ENCODE measurements at regions not wholly inside any gene's neighbourhood (a gene's known extent, or its start where the extent isn't known, plus 50 kb on each side); places are given as distances from the start of the nearest gene placed in this dataset.

DNA sequence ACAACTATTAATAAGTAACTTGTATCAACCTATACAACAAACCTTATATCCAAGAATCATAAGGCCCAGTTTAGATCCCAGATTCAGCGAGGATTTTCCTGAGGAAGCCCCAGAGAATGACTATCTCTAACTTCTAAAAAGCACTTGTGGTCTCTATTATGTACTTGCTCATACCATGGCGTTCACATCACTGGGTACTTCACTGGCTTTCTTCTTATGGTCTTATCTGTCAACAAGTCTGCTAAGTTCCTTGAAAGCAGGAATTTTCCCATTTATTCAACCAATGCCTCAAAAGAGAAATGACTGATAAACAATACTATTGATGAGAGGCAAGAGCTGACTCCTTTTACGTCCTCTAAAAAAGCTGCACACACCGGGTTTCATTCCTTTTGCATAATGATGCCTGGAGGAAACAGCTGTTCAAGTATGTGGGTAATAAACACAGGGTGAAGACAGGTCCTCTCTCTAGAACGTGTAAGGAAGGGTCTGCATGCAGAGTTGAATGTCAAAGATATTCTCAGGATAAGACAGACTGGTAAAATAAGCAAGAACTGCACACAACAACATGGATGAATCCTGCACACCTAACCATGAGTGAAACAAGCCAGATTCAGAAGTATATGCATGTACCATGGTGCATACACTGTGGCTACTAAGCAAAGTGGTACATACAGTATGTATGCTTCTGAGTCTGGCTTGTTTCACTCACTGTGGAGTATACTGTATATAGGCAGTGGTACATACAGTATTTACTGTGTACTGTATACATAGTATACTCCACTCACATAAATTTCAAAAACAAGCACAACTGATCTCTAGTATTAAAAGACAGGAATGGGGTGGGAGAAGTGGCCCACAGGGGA, 408.7 kb downstream of the SHQ1 start:
- DNase-seq (ENCODE audit: low read depth in 1 of 2, low spot score in 1 of 2): no peak

DNA sequence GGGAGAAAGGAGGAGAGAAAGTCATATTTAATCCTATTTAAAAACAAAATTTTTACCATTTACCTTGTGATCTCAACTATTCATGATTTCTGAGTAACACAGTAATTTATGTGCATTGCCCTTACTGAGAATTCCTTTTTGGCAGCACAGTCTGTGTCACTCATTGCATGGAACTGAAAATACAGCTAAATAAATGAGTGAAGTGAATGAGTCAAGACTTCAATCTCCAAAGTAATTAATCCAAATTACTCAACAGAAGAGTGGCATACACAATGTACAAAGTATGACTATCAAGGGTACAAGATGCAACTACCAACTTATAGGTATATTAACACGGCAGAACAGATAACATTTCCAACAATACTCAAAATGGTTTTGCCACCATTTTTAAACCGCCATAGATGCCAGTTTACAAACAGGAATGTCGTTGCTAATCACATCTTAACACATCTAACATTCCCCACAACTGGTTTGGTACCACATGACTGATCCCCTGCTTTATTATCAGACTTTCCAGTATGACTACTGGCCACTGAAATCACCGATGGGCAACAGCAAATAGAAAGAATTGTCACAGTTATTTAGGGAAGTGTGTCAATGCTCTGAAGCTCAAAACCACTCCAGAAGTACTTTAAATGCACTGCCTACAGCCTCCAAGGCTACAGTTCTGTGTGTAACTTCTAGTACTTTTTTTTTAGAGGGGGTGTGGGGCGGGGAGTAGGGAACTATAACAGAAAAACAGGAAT, 410.4 kb downstream of the SHQ1 start:
- DNase-seq (ENCODE audit: low read depth in 1 of 2, low spot score in 1 of 2): no peak

DNA sequence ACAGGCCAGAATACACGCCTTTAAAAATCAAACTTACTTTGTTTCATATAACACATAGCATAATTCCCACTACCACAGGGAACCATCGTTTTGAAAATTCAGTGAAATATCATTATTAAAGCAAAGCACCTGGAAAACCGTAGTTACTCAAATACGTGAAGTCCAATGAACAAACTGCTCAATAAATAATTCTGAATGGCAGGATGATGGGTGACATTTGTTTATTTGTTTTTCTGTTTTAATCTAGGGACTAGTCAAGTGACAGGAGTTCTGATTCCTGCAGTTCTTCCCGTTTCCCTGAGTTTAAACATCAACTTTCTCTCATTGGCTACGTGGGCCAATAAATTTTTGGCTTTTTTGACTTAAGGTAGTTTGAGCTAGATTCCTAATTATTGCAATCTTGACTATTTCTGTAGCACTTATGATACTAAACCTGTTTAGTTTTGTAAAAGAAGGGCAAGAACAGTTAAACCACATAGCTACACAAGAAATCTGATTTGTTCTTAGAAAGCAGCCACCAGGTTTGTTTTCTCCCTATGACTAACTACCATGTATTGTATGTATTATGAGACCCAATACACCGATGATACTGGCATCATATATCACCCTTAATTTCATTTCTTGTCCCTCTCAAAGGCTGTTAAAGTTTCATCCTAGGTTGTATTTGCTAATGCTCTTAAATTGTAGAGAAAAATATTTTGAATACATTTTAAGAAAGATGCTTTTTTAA, 411.2 kb downstream of the SHQ1 start:
- no peak for DNase-seq (ENCODE audit: low read depth in 1 of 2, low spot score in 1 of 2)

DNA sequence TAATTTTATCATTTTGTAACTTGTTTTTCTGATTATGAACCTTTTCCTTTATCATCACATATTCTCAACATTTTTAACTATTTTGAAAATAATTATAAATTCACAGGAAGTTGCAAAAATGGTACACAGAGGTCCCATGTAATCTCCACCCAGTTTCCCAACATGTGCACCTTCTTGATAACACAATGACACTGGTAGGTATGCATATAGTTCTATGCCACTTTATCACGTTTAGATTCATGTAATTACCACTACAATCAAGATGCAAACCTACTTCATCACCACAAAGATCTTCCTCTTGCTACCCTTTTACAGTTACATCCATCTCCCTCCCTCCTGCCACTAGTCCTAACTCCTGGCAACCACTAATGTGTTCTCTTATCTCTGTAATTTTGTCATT, 413.9 kb downstream of the SHQ1 start:
- DNase-seq (ENCODE audit: low read depth in 1 of 2, low spot score in 1 of 2): no peak

DNA sequence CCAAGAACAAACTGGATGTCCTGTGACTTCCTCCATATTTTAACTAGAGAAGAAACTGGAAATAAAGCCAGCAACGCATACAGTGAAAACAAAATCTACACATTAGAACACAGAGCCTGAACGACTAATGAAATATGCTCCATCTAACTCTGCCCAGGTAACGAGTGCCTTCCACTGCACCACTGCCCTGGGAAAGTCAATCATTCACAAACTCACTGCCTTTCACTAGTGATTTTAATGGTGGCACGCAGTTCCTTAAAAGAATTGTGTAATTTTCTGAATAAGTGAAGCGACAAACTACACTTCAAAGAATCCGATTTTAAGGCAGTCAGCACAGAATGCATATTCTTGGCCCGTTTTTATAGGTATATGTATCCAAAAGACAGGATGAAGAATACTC, 416.0 kb downstream of the SHQ1 start:
- DNase-seq (ENCODE audit: low read depth in 1 of 2, low spot score in 1 of 2): no peak

DNA sequence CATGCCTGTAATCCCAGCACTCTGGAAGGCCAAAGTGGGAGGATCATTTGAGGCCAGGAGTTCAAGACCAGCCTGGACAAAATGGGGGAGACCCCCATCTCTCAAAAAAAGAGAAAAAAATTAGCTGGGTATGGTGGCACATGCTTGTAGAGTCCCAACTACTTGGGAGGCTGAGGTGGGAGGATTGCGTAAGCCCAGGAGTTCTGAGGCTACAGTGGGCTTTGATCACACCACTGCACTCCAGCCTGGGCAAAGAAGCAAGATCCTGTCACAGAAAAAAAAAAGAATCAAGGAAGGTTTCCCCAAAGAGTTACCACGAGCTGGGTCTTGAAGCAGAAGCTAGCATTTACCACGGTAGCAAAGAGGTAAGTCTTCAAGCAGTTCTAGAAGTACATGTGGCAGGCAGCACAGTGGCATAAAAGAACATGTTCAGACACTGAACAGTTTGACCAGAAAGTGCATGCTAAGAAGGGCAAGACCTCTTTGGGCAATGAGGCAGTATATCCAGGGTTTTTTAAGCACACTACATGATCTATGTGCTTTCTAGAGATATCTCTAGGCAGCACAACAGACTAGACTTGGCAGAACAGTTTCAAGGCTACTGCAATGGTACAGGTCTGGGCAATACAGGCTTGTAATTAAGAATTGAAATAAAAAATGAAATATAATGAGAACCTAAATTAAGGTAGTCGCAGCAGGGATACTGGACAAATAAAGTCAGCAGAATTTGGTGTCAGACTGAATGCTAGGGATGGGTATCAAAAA, 418.5 kb downstream of the SHQ1 start:
- DNase-seq (ENCODE audit: low read depth in 1 of 2, low spot score in 1 of 2): no peak

DNA sequence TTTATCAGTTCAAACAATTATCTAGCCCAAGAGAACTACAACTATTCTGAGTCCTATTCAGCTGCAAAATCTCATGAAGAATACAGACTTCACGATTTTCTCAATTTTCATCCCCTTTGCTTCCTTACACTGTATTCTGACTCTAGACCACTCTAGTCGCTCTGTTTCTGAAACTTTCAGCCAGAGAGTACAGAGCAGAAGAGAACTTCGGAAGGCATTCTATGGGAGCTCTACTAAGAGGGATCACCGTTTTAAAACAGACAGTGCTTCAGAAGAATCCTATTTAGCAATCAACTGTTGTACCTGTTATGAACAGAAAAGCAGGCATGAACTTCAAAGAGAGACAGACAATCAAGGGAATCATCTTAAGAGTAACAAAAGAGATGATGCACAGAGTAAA, 419.4 kb downstream of the SHQ1 start:
- DNase-seq (ENCODE audit: low read depth in 1 of 2, low spot score in 1 of 2): no peak

DNA sequence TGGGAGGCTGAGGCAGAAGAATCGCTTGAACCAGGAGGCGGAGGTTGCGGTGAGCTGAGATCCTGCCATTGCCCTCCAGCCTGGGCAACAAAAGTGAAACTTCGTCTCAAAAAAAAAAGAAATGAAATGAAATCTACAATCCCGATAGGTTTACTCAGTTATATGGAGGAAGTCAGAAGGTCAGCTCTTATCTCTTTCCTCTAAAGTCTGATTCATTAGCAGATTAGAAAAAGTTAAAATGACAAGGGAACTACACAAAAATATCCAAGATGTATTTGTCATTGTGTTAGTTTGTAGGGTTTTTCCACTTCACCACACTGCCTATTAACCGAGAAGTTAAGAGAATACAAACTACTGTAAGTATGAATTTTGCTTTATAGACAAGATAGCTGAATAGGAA, 420.6 kb downstream of the SHQ1 start:
- no peak for DNase-seq (ENCODE audit: low read depth in 1 of 2, low spot score in 1 of 2)

DNA sequence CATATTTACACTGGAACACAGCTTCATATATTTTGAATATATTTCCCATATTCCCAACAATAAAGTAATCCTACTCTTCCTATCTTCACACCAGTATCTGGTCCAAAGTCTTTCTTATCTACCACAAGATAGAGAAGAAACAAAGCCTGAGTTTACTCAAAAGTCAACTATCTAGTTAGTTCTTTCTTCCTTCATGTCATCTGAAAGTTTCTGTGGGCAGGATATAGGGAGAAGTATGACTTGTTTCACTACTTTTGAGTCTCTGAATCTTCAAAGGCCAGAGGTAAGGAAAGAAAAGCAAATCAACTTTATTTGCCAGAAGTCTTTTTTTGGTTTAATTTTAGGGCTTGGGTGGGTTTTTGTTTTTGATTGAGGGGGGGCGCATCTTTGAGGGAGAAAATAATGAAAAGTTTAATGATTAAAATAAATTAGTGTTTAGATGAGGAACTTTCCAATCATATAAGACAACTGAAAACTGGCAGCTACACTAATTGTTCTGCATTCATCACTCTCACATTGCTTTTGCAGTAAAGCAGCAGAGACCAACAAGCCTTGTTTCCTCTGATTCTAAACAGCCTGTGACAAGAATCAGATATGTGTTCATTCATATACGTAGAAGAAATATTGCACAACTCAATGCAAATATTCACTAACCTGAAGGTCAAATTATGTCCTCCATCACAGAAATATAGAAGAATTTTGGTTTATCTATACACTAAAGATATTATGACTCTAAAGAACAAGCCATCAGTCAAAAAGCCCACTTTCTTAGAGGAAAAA, 421.4 kb downstream of the SHQ1 start:
- no peak for DNase-seq (ENCODE audit: low read depth in 1 of 2, low spot score in 1 of 2)

DNA sequence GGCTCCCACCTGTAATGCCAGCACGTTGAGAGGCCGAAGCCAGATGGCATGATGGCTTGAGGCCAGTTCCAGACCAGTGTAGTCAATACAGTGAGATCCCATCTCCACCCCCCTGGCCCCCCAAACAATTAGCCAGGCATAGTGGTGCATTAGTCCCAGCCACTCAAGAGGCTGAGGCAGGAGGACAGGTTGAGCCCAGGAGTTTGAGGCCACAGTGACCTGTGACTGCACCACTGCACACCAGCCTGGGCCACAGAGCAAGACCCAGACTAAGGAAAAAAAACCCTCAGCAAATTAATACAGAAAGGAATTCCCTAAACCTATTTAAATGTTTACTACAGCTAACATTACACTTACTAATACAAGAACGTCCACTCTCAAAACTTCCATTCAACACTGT, 424.6 kb downstream of the SHQ1 start:
- no peak for DNase-seq (ENCODE audit: low read depth in 1 of 2, low spot score in 1 of 2)

DNA sequence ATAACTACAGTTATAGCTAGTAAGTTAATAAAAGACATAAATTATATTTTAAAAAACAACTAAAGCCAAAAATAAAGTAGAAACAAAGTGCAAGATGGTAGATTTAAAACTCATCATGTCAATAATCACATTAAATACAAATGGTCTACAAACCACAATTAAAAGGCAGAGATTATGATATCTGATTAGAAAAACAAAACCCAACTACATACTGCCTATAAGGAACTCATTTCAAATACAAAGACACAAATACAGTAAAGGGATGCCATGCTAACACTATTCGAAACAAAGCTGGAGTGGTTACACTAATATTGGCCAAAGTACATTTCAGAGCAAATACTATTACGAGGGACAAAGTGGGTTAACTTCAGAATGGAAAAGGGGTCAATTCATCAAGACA, 426.5 kb downstream of the SHQ1 start:
- DNase-seq (ENCODE audit: low read depth in 1 of 2, low spot score in 1 of 2): no peak

DNA sequence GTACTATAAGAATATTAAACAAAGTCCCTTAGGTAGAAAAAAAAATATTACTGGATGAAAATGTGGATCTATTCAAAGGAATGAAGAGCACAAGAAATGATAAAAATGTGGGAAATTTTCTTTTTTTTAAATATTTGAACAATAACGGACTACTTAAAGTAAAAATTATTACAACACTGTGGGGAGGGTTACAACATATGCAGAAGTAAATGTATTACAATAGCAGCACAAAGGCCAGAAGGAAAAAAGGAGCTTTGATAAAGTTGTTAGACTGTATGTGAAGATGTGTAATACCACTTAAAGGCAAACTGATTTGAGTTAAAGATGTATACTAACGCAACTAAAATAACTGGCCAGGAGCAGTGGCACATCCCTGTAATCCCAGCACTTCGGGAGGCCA, 427.1 kb downstream of the SHQ1 start:
- no peak for DNase-seq (ENCODE audit: low read depth in 1 of 2, low spot score in 1 of 2)

DNA sequence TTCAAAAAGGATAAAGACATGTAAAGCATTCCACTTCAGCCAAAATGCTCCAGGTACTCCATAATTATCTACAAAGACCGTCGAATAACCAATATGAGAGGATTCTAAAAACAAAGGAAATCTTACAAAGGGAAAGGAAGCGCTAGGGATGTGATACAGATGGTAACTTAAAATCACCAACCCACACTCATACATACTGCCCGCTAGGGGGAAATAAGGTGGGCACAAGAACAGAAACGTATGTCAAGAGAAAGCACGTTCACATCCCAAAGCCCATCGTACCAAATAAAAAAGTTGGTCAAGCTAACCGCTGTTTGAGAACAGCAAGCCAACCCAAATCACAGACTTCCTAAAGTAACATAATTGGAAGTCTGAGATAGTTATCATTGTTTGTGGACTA, 429.4 kb downstream of the SHQ1 start:
- DNase-seq (ENCODE audit: low read depth in 1 of 2, low spot score in 1 of 2): no peak

DNA sequence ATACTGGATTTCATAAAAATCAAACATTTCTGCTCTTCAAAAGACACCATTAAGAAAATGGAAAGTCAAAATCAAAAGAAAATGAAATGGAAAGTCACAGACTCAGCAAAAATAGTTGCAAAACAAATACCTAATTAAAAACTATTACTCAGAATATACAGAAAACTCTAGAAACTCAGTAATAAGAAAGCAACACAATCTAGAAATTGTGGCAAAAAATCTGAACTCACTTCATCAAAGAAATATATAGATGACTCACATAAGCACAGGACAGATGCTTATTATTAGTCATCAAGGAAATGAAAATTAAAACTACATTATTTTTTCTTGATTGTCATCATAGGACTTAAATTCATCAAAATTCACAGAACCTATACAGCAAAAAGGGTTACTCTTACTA, 430.0 kb downstream of the SHQ1 start:
- DNase-seq (ENCODE audit: low read depth in 1 of 2, low spot score in 1 of 2): no peak

DNA sequence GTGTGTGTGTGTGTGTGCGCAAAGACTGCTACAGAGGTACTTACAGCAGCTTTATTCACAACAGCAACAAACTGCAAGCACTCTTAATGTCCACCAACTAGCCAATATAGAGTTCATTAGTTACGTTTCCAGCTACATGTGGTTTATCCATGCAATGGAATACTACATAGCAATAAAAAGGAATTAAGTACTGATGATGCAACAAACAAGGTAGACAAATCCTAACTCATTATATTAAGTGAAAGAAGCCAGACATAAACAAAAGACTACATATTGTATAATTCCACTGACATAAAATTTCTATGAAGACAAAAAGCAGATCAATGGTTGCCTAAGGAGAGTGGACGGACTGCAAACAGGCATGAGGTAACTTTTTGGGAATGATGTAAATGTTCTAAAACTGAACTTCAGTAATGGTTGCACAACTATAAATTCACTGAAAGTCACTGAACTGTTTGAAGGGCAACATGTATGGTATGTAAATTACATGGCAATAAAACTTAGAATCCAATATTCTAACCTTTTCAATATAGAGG, 433.7 kb downstream of the SHQ1 start:
- no peak for DNase-seq (ENCODE audit: low read depth in 1 of 2, low spot score in 1 of 2)

DNA sequence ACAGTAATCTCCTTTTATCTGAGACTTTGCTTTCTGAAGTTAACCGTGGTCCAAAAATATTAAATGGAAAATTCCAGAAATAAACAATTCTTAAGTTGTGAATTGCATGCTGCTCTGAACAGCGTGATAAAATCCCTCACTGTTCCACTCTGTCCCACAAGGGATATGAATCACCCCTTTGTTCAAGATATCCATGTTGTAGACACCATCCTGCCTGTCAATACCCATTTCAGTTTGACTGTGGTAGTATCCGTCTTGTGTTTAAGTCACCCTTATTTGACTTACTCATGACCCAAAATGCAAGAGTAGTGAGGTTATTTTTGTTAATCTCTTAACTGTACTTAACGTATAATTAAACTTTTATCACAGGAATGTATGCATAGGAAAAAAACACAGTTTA, 435.0 kb downstream of the SHQ1 start:
- no peak for DNase-seq (ENCODE audit: low read depth in 1 of 2, low spot score in 1 of 2)

DNA sequence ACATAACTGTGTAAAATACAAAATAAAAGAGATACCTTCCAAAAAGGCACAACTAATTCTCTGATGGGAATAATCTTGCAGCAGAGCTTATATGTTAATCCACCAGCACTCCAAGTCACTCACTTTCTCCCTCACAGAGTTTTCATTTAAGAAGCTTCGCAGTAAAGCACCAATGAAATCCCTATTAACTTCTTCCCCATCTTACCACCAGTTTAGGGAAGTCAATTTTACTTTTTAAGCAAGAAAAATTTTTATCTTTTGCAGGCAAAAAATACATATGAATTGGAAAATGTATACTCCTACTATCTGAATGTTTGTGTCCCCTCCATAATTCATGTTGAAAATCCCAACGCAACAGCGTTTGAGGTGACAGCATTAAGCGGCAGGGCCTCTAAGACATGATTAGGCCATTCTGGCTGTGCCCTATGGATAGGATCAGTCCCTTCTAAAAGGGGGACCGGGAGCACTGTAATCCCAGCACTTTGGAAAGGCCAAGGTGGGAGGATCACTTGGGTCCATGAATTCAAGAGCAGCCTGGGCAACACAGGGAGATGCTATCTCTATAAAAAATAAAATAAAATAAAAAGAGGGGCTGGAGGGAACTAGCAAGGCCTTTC, 435.8 kb downstream of the SHQ1 start:
- DNase-seq (ENCODE audit: low read depth in 1 of 2, low spot score in 1 of 2): no peak

DNA sequence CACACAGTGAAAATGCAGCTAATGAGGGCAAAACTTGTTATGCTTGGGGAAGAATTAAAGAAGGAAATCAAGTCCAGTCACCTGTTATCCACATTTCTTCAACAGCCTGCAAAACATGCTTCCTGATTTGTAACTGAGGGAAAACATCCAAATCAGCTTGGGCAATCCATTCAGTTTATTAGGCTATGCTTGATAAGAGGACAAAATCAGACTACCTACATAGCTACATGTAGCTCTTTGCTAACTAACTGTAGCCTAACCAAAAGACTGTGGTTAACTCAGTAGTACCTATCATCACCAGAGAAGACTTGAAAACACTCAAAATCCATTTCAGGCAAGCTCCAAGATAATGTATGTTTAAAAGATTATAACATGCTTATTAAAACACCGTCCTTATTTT, 436.4 kb downstream of the SHQ1 start:
- DNase-seq (ENCODE audit: low read depth in 1 of 2, low spot score in 1 of 2): no peak

DNA sequence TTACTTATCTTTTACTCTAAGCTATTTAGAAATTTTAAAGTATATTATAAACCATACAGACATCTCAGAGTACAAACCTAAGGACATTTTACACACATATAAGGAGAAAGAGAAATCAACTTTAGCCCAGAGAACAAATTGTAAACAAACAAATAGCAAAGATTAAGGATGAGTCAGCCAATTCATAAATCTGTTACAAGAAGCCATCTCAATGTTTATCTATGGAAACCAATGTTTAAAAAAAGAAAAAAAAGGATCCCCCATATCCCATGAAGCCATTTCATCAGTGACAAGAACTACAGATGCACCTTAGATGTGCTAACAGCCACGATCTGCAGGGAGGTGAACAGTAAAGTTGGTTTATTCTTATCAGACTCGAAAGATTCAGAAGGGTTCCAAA, 437.1 kb downstream of the SHQ1 start:
- DNase-seq (ENCODE audit: low read depth in 1 of 2, low spot score in 1 of 2): no peak
